Gastrocnemius medialis (tissue), 4 donors: ENCODE measurements at regions not wholly inside any gene's neighbourhood (a gene's known extent, or its start where the extent isn't known, plus 50 kb on each side); places are given as distances from the start of the nearest gene placed in this dataset.

ENCODE experiments used
- ATAC-seq, 2 donors: fragments of 150-250 bp; one replicate each; pipeline ENCODE4 v1.9.1; 2016
- DNase-seq, 2 donors: peaks; one replicate each; pipeline ENCODE4 v3.0.0-alpha.2; 2019
- H3K27ac ChIP-seq, 4 donors: fragments of 200-600 bp; sonication (generic); 1 replicate in 1 of 4; 2 replicates in 3 of 4; pipeline ENCODE4 v1.5.1; 2016 to 2018; ENCODE audit warnings: mild to moderate bottlenecking in 2 of 4, moderate library complexity in 1 of 4
- H3K27me3 ChIP-seq, 3 donors: fragments of 200-600 bp; sonication (generic) in 2 of 3; 1 replicate in 1 of 3; 2 replicates in 2 of 3; pipeline versions ENCODE4 v1.5.1 to v1.6.0; 2016 to 2019; ENCODE audit warnings: mild to moderate bottlenecking in 1 of 3, moderate library complexity in 1 of 3
- H3K36me3 ChIP-seq, 2 donors: fragments of 200-600 bp; sonication (generic) in 1 of 2; one replicate each; pipeline ENCODE4 v1.5.1; 2017 to 2018
- H3K4me1 ChIP-seq, 2 donors: fragments of 200-600 bp; sonication (generic) in 1 of 2; one replicate each; pipeline ENCODE4 v1.5.1; 2016 to 2017; ENCODE audit warnings: mild to moderate bottlenecking in 2 of 2
- H3K4me3 ChIP-seq, 4 donors: fragments of 200-600 bp; sonication (generic) in 3 of 4; 1 replicate in 1 of 4; 2 replicates in 3 of 4; pipeline ENCODE4 v1.5.1; 2016 to 2019; ENCODE audit warnings: mild to moderate bottlenecking in 2 of 4
- H3K9me3 ChIP-seq, 3 donors: fragments of 200-600 bp; sonication (generic) in 2 of 3; 1 replicate in 1 of 3; 2 replicates in 2 of 3; pipeline ENCODE4 v1.5.1; 2016 to 2019
- POLR2A ChIP-seq, 2 donors: fragments of 450-650 bp; IDR thresholded peaks; one replicate each; pipeline ENCODE4 v1.6.1; 2017; ENCODE audit warnings: antibody characterized with exemption in 2 of 2, mild to moderate bottlenecking in 2 of 2, moderate library complexity in 2 of 2
- in situ Hi-C, 4 donors: fragments of 200-750 bp; cut with MboI; loops; one replicate each; pipeline versions ENCODE4 v1.15.0 to v1.8.0; 2017; ENCODE audit warnings: low sequenced_read_pairs in 4 of 4
- intact Hi-C: fragments of 100-400 bp; cut with DNase I; formaldehyde crosslinking; loops from one replicate; pipeline ENCODE4 v1.15.1; 2023; ENCODE audit warnings: low total_unique reads
- TF ChIP-seq, protein P1 (sequence below), 5 experiments: fragments of 450-650 bp in 3 of 5; fragments of 200-600 bp in 2 of 5; sonication (generic) in 2 of 5; IDR thresholded peaks in 4 of 5; conservative IDR thresholded peaks in 1 of 5; 1 replicate in 4 of 5; 2 replicates in 1 of 5; pipeline ENCODE4 v1.5.1; 2016 to 2019; ENCODE audit warnings: antibody characterized with exemption in 5 of 5, mild to moderate bottlenecking in 3 of 5, moderate library complexity in 3 of 5

DNA sequence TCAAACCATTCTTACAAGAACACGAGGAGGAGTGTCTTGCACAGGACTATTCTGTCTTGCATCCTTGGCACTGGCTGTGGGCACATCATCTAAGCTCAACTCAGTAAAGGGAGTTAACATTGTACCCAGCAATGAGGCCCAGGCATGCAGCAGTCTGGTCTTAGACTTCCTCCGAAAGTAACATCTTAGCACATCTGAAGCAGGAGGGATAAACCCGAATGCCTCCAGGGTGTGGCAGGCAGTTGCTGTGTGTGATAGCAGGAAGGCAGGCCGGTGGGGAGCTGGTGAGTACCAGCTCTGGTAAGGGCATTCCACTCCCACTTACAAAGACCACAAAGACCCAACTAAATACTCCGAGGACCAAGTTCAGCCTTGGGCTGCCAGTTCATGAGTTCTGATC, 206.3 kb downstream of the TSN start:
- H3K36me3 ChIP-seq = no peaks in the 10 kb centered on the region
- ATAC-seq (no peak), DNase-seq (no peak)
- no peak overlapping the region for H3K27ac ChIP-seq
- in situ Hi-C loops = no loop called here
- TF ChIP-seq POLR2A (IDR thresholded peaks at IDR 0.05) = no peak
- TF ChIP-seq, protein P1, sequence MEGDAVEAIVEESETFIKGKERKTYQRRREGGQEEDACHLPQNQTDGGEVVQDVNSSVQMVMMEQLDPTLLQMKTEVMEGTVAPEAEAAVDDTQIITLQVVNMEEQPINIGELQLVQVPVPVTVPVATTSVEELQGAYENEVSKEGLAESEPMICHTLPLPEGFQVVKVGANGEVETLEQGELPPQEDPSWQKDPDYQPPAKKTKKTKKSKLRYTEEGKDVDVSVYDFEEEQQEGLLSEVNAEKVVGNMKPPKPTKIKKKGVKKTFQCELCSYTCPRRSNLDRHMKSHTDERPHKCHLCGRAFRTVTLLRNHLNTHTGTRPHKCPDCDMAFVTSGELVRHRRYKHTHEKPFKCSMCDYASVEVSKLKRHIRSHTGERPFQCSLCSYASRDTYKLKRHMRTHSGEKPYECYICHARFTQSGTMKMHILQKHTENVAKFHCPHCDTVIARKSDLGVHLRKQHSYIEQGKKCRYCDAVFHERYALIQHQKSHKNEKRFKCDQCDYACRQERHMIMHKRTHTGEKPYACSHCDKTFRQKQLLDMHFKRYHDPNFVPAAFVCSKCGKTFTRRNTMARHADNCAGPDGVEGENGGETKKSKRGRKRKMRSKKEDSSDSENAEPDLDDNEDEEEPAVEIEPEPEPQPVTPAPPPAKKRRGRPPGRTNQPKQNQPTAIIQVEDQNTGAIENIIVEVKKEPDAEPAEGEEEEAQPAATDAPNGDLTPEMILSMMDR (IDR thresholded peaks at IDR 0.05 in 4 of 5, conservative IDR thresholded peaks at IDR 0.05 in 1 of 5) = no peak
- H3K9me3 ChIP-seq = no peaks in the 10 kb centered on the region
- no peaks in the 10 kb centered on the region for H3K4me1 ChIP-seq
- intact Hi-C loops = no loop called here
- no peak overlapping the region for H3K4me3 ChIP-seq
- no peaks in the 10 kb centered on the region for H3K27me3 ChIP-seq

GRCh38 chr2:121965661-121966060, 210.2 kb downstream of the TSN start:
- H3K36me3 ChIP-seq = no peaks in the 10 kb centered on the region
- TF ChIP-seq, protein P1 (IDR thresholded peaks at IDR 0.05 in 4 of 5, conservative IDR thresholded peaks at IDR 0.05 in 1 of 5) = no peak
- H3K4me1 ChIP-seq = no peaks in the 10 kb centered on the region
- intact Hi-C loops = loop anchor here (5.0 kb wide), 1 partner anchor 133 kb away; no protein-coding TSS in a partner anchor
- no peak overlapping the region for H3K27ac ChIP-seq
- H3K9me3 ChIP-seq = no peaks in the 10 kb centered on the region
- no peak for ATAC-seq
- no peaks in the 10 kb centered on the region for H3K27me3 ChIP-seq
- no peak for DNase-seq
- in situ Hi-C loops = no loop called here
- no peak overlapping the region for H3K4me3 ChIP-seq

DNA sequence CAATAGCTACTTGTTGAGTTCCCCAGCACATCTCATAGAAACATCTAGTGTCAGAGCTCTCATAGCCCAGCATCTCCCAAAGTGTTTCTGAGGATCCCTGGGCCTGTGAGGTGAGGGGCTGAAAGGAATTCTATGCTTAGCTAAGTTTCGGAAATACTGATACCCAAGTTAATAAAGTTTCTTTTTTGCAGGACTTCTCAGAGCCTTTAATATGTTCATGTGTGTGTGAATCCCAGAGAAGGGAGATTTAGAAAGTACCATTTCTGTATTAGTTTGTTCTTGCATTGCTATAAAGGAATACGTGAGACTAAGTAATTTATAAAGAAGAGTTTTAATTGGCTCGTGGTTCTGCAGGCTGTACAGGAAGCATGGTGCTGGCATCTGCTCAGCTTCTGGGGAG, 211.2 kb downstream of the TSN start:
- no peaks in the 10 kb centered on the region for H3K27me3 ChIP-seq
- intact Hi-C loops = loop anchor here (5.0 kb wide), 1 partner anchor 134 kb away; no protein-coding TSS in a partner anchor
- H3K4me1 ChIP-seq = no peaks in the 10 kb centered on the region
- H3K4me3 ChIP-seq = no peak overlapping the region
- H3K9me3 ChIP-seq = no peaks in the 10 kb centered on the region
- ATAC-seq (no peak), DNase-seq (no peak)
- TF ChIP-seq POLR2A (IDR thresholded peaks at IDR 0.05) = no peak
- TF ChIP-seq, protein P1 (IDR thresholded peaks at IDR 0.05 in 4 of 5, conservative IDR thresholded peaks at IDR 0.05 in 1 of 5) = no peak
- H3K36me3 ChIP-seq = no peaks in the 10 kb centered on the region
- in situ Hi-C loops = no loop called here
- no peak overlapping the region for H3K27ac ChIP-seq

- no peaks in the 10 kb centered on the region for H3K27me3 ChIP-seq
- no peak for TF ChIP-seq POLR2A (IDR thresholded peaks at IDR 0.05)
- TF ChIP-seq, protein P1 (IDR thresholded peaks at IDR 0.05 in 4 of 5, conservative IDR thresholded peaks at IDR 0.05 in 1 of 5) = no peak
- H3K4me3 ChIP-seq = no peak overlapping the region
- H3K9me3 ChIP-seq = no peaks in the 10 kb centered on the region
- H3K4me1 ChIP-seq = no peaks in the 10 kb centered on the region
- DNase-seq (peak in 1 of 2 donors; percentile 28), ATAC-seq (peak; percentile 52 to 81)
- peak overlapping the region; percentile 48 to 62 (median 54) for H3K27ac ChIP-seq
- in situ Hi-C loops (no loop called here), intact Hi-C loops (loop anchor here (5.0 kb wide), 1 partner anchor 137 kb away; no protein-coding TSS in a partner anchor)
- no peaks in the 10 kb centered on the region for H3K36me3 ChIP-seq
These were observed 213.7 kb downstream of the TSN start for GRCh38 chr2:121969166-121969565.
